B cell (primary cell): ENCODE measurements at regions not wholly inside any gene's neighbourhood (a gene's known extent, or its start where the extent isn't known, plus 50 kb on each side); places are given as distances from the start of the nearest gene placed in this dataset.

Experiments
- ATAC-seq: fragments of 200-7000 bp; cut with Tn5 transposase; one replicate; pipeline ENCODE4 v1.10.0; 2021; ENCODE audit warnings: low read depth, mild to moderate bottlenecking, moderate number of reproducible peaks, moderate library complexity
- CTCF ChIA-PET: fragments of 350-600 bp; sonication (Branson Sonifier 250); formaldehyde crosslinking; loops from one replicate; lab custom pipeline; 2021; ENCODE audit warnings: antibody characterized with exemption, inconsistent platforms; lab: Charles Lee
- POLR2A ChIA-PET: fragments of 350-600 bp; sonication (Branson Sonifier 250); formaldehyde crosslinking; loops from one replicate; lab custom pipeline; 2021; ENCODE audit warnings: antibody characterized with exemption; lab: Charles Lee
- DNase-seq: peaks from one replicate; pipeline ENCODE4 v3.0.0; 2013
- H2AFZ ChIP-seq: 2 replicates; pipeline ENCODE4 v1.6.1; 2012; ENCODE audit warnings: mild to moderate bottlenecking, low read depth, low read length; ENCODE audit not compliant: insufficient read depth, poor library complexity, severe bottlenecking
- H3K27ac ChIP-seq, 2 donors: 1 replicate in 1 of 2; 2 replicates in 1 of 2; pipeline ENCODE4 v1.5.1; 2012 to 2013; ENCODE audit warnings: low read length in 2 of 2, mild to moderate bottlenecking in 2 of 2, moderate library complexity in 1 of 2
- H3K27me3 ChIP-seq, 4 experiments: fragments of 200-600 bp in 1 of 4; sonication (generic) in 1 of 4; replicated peaks in 1 of 4; 1 replicate in 2 of 4; 2 replicates in 2 of 4; pipeline versions ENCODE4 v1.6.1 to v1.7.0; 2013 to 2016; ENCODE audit warnings: low read length in 3 of 4, mild to moderate bottlenecking in 2 of 4, mixed read lengths in 1 of 4, moderate library complexity in 1 of 4; ENCODE audit not compliant: insufficient read depth in 4 of 4, control insufficient read depth in 3 of 4; ENCODE audit errors: control extremely low read depth in 1 of 4
- H3K36me3 ChIP-seq, 2 experiments: replicated peaks in 1 of 2; 1 replicate in 1 of 2; 2 replicates in 1 of 2; pipeline versions ENCODE4 v1.6.1 to v1.7.1; 2013; ENCODE audit warnings: low read length in 1 of 2; ENCODE audit not compliant: insufficient read depth in 2 of 2, control insufficient read depth in 1 of 2; ENCODE audit errors: control extremely low read depth in 1 of 2, extremely low read depth in 1 of 2
- H3K4me1 ChIP-seq, 2 donors: fragments of 200-600 bp in 1 of 2; sonication (generic) in 1 of 2; 1 replicate in 1 of 2; 2 replicates in 1 of 2; pipeline versions ENCODE4 v1.5.1 to v1.6.1; 2013 to 2017; ENCODE audit warnings: low read length in 2 of 2; ENCODE audit not compliant: control insufficient read depth in 2 of 2, insufficient read depth in 2 of 2
- H3K4me2 ChIP-seq: replicated peaks from 2 replicates; pipeline ENCODE3; 2012; ENCODE audit warnings: mild to moderate bottlenecking, low read depth, low read length; ENCODE audit not compliant: poor library complexity, severe bottlenecking
- H3K4me3 ChIP-seq, 5 experiments: fragments of 200-600 bp in 1 of 5; sonication (generic) in 1 of 5; 1 replicate in 3 of 5; 2 replicates in 2 of 5; pipeline versions ENCODE4 v1.5.1 to v1.7.0; 2011 to 2016; ENCODE audit warnings: low read length in 4 of 5, mild to moderate bottlenecking in 4 of 5, low read depth in 2 of 5, control low read depth in 1 of 5, moderate library complexity in 1 of 5; ENCODE audit not compliant: insufficient read depth in 1 of 5; ENCODE audit errors: control extremely low read depth in 1 of 5, extremely low read depth in 1 of 5
- H3K79me2 ChIP-seq: fragments of 200-600 bp; sonication (generic); one replicate; pipeline ENCODE4 v1.6.0; 2016; ENCODE audit warnings: low read length; ENCODE audit not compliant: control insufficient read depth, insufficient read depth
- H3K9ac ChIP-seq: fragments of 200-600 bp; sonication (generic); 2 replicates; pipeline ENCODE4 v1.6.1; 2017; ENCODE audit warnings: mild to moderate bottlenecking, low read length, moderate library complexity
- H3K9me3 ChIP-seq, 3 donors: one replicate each; pipeline versions ENCODE4 v1.6.1 to v1.7.1; 2013; ENCODE audit warnings: low read length in 2 of 3; ENCODE audit not compliant: control insufficient read depth in 2 of 3, insufficient read depth in 1 of 3; ENCODE audit errors: control extremely low read depth in 1 of 3
- H4K20me1 ChIP-seq: 2 replicates; pipeline ENCODE4 v1.6.0; 2012; ENCODE audit warnings: mild to moderate bottlenecking, low read length; ENCODE audit not compliant: insufficient read depth, control insufficient read depth, poor library complexity, severe bottlenecking
- H3K27ac Mint-ChIP-seq: one replicate; pipeline ENCODE4 v1.8.0; 2021; ENCODE audit warnings: mixed read lengths
- H3K27me3 Mint-ChIP-seq: one replicate; pipeline ENCODE4 v1.8.0; 2021; ENCODE audit warnings: mixed read lengths
- H3K4me1 Mint-ChIP-seq: one replicate; pipeline ENCODE4 v1.8.0; 2021; ENCODE audit warnings: mixed read lengths
- H3K4me3 Mint-ChIP-seq: one replicate; pipeline ENCODE4 v1.8.0; 2021; ENCODE audit warnings: mixed read lengths
- H3K9me3 Mint-ChIP-seq: one replicate; pipeline ENCODE4 v1.8.0; 2022; ENCODE audit warnings: mixed read lengths; ENCODE audit not compliant: insufficient read depth
- EZH2 ChIP-seq: IDR thresholded peaks from 2 replicates; pipeline ENCODE4 v1.6.1; 2012; ENCODE audit warnings: borderline replicate concordance, low read depth, mild to moderate bottlenecking, moderate library complexity, low read length; ENCODE audit not compliant: insufficient read depth, poor library complexity, severe bottlenecking
- WGBS: methylation state at CpG from one replicate; pipeline ENCODE4 v1.1.5; 2013; ENCODE audit warnings: missing lambda C conversion rate; ENCODE audit not compliant: insufficient coverage; 5-methylcytosine and 5-hydroxymethylcytosine counted together
- intact Hi-C: fragments of 100-400 bp; cut with micrococcal nuclease; formaldehyde crosslinking; loops from one replicate; pipeline ENCODE4 v1.10.0; 2022
- TF ChIP-seq, protein P1 (sequence below): fragments of 200-600 bp; IDR thresholded peaks from one replicate; pipeline ENCODE4 v1.8.0; 2022; ENCODE audit warnings: antibody characterized with exemption, mild to moderate bottlenecking

DNA sequence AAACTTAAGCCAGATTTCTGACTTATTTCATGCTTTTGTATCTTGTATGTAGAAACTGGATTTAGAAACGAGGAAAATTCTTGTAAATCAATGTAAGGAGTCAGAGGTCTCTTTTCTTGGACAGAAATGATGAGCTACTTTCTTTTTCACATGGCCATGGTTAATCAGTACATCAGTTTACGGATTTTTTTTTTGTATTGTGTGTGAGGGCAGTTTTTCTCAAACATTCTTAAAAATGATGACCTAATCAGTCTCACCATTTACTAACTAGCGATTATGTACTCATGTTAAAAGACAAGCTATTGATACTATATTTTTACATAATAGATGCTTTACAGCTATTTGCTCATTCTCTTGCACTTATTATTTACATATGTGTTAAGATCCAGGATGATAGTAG lies 165.2 kb upstream of the DOCK10 start:
- Histone ChIP-seq H3K79me2 (no peaks in the 10 kb centered on the region), H3K4me2 (no peak overlapping the region), H3K4me3 (no peak overlapping the region), H3K36me3 (no peaks in the 10 kb centered on the region), H2AFZ (no peak overlapping the region), H3K9me3 (peaks cover 0 to 1% (median 0%) of the 10 kb centered on the region in 3 donors), H3K27me3 (peaks cover 0 to 4% (median 0%) of the 10 kb centered on the region in 4 experiments), H3K4me1 (no peaks in the 10 kb centered on the region), H3K9ac (no peak overlapping the region), H3K27ac (no peak overlapping the region), H4K20me1 (no peaks in the 10 kb centered on the region)
- DNase-seq (no peak), ATAC-seq (no peak)
- intact Hi-C loops = no loop called here
- Mint-ChIP-seq H3K27ac (no peak overlapping the region), H3K27me3 (peaks cover 3% of the 10 kb centered on the region), H3K9me3 (peaks cover 2% of the 10 kb centered on the region), H3K4me1 (no peaks in the 10 kb centered on the region), H3K4me3 (no peak overlapping the region)
- CTCF ChIA-PET = no interaction called here
- no peak for TF ChIP-seq EZH2
- TF ChIP-seq, protein P1, sequence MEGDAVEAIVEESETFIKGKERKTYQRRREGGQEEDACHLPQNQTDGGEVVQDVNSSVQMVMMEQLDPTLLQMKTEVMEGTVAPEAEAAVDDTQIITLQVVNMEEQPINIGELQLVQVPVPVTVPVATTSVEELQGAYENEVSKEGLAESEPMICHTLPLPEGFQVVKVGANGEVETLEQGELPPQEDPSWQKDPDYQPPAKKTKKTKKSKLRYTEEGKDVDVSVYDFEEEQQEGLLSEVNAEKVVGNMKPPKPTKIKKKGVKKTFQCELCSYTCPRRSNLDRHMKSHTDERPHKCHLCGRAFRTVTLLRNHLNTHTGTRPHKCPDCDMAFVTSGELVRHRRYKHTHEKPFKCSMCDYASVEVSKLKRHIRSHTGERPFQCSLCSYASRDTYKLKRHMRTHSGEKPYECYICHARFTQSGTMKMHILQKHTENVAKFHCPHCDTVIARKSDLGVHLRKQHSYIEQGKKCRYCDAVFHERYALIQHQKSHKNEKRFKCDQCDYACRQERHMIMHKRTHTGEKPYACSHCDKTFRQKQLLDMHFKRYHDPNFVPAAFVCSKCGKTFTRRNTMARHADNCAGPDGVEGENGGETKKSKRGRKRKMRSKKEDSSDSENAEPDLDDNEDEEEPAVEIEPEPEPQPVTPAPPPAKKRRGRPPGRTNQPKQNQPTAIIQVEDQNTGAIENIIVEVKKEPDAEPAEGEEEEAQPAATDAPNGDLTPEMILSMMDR = no peak
- 20% methylated on average over 1 of the region's 3 CpGs for WGBS
- POLR2A ChIA-PET = no interaction called here

GRCh38 chr2:225207043-225207442 lies 164.8 kb upstream of the DOCK10 start:
- H3K4me1 Mint-ChIP-seq = no peaks in the 10 kb centered on the region
- DNase-seq (no peak), ATAC-seq (no peak)
- Histone ChIP-seq H3K4me2 (no peak overlapping the region), H3K4me1 (no peaks in the 10 kb centered on the region), H2AFZ (no peak overlapping the region), H3K27me3 (peaks cover 0 to 4% (median 0%) of the 10 kb centered on the region in 4 experiments), H3K79me2 (no peaks in the 10 kb centered on the region), H3K9ac (no peak overlapping the region), H3K36me3 (no peaks in the 10 kb centered on the region), H3K9me3 (peaks cover 0 to 1% (median 0%) of the 10 kb centered on the region in 3 donors), H3K4me3 (no peak overlapping the region), H4K20me1 (no peaks in the 10 kb centered on the region), H3K27ac (no peak overlapping the region)
- peaks cover 2% of the 10 kb centered on the region for H3K9me3 Mint-ChIP-seq
- no peak overlapping the region for H3K4me3 Mint-ChIP-seq
- H3K27ac Mint-ChIP-seq = no peak overlapping the region
- WGBS = no CpG with 5 or more reads among the region's 1 CpG
- H3K27me3 Mint-ChIP-seq = peaks cover 3% of the 10 kb centered on the region
- no peak for TF ChIP-seq EZH2
- TF ChIP-seq, protein P1 = no peak
- ChIA-PET POLR2A (no interaction called here), CTCF (no interaction called here)
- intact Hi-C loops = no loop called here
